HG03558 (cell line): ENCODE measurements at regions not wholly inside any gene's neighbourhood (a gene's known extent, or its start where the extent isn't known, plus 50 kb on each side); places are given as distances from the start of the nearest gene placed in this dataset.

Source experiments
- ATAC-seq: cut with Tn5 transposase; IDR thresholded peaks from one replicate; pipeline ENCODE4 v1.9.1; 2021; ENCODE audit warnings: moderate number of reproducible peaks; ENCODE audit not compliant: unreplicated experiment; ENCODE audit errors: extremely low read depth

GRCh38 chr13:34035178-34035577 lies 217.2 kb downstream of the RFC3 start:
- ATAC-seq, result no peak

- no peak for ATAC-seq
Measured at GRCh38 chr13:34035676-34036325, 217.9 kb downstream of the RFC3 start.

- no peak for ATAC-seq
Measured at GRCh38 chr13:34037636-34038540, 219.9 kb downstream of the RFC3 start.

GRCh38 chr13:34038541-34039068 lies 220.7 kb downstream of the RFC3 start:
- ATAC-seq, result no peak

GRCh38 chr13:34039678-34040077 lies 221.7 kb downstream of the RFC3 start:
- ATAC-seq, result no peak

GRCh38 chr13:34040863-34041262 lies 222.9 kb downstream of the RFC3 start:
- no peak for ATAC-seq

- no peak for ATAC-seq
Measured at GRCh38 chr13:34044041-34044440, 226.1 kb downstream of the RFC3 start.

GRCh38 chr13:34044660-34045080 lies 226.7 kb downstream of the RFC3 start:
- ATAC-seq, result no peak

GRCh38 chr13:34046457-34046856 lies 228.5 kb downstream of the RFC3 start:
- ATAC-seq, result no peak

- no peak for ATAC-seq
Measured at GRCh38 chr13:34048652-34049051, 230.7 kb downstream of the RFC3 start.

- no peak for ATAC-seq
Measured at GRCh38 chr13:34056733-34057258, 238.8 kb downstream of the RFC3 start.

- no peak for ATAC-seq
Measured at GRCh38 chr13:34064456-34065205, 246.7 kb downstream of the RFC3 start.

GRCh38 chr13:34065928-34066327 lies 248.0 kb downstream of the RFC3 start:
- no peak for ATAC-seq

GRCh38 chr13:34066344-34066743 lies 248.4 kb downstream of the RFC3 start:
- ATAC-seq, result no peak

- no peak for ATAC-seq
Measured at GRCh38 chr13:34070006-34070405, 252.1 kb downstream of the RFC3 start.

- no peak for ATAC-seq
Measured at GRCh38 chr13:34070544-34071303, 252.8 kb downstream of the RFC3 start.

GRCh38 chr13:34076319-34076718 lies 258.4 kb downstream of the RFC3 start:
- ATAC-seq, result no peak

GRCh38 chr13:34076943-34077703 lies 259.2 kb downstream of the RFC3 start:
- ATAC-seq, result no peak
